Transverse colon (tissue), 4 donors: ENCODE measurements at regions not wholly inside any gene's neighbourhood (a gene's known extent, or its start where the extent isn't known, plus 50 kb on each side); places are given as distances from the start of the nearest gene placed in this dataset.

Source experiments
- DNase-seq: peaks from one replicate; pipeline ENCODE4 v3.0.0-alpha.2; 2019
- H3K27ac ChIP-seq, 4 donors: fragments of 200-600 bp; sonication (generic); 2 replicates each; pipeline ENCODE4 v1.5.1; 2016 to 2018; ENCODE audit warnings: inconsistent platforms in 4 of 4
- H3K27me3 ChIP-seq: fragments of 200-600 bp; sonication (generic); 2 replicates; pipeline ENCODE4 v1.5.1; 2017; ENCODE audit warnings: inconsistent platforms
- H3K36me3 ChIP-seq, 4 donors: fragments of 200-600 bp; sonication (generic); 2 replicates each; pipeline ENCODE4 v1.5.1; 2017 to 2019; ENCODE audit warnings: inconsistent platforms in 4 of 4
- H3K4me1 ChIP-seq, 4 donors: fragments of 200-600 bp; sonication (generic); 2 replicates each; pipeline ENCODE4 v1.5.1; 2017 to 2020; ENCODE audit warnings: inconsistent platforms in 4 of 4
- H3K4me3 ChIP-seq, 4 donors: fragments of 200-600 bp; sonication (generic); 1 replicate in 1 of 4; 2 replicates in 3 of 4; pipeline versions ENCODE4 v1.5.1 to v1.6.1; 2017 to 2019; ENCODE audit warnings: inconsistent platforms in 4 of 4
- H3K9me3 ChIP-seq, 2 donors: fragments of 200-600 bp; sonication (generic); 2 replicates each; pipeline ENCODE4 v1.5.1; 2017 to 2019; ENCODE audit warnings: inconsistent platforms in 2 of 2
- EP300 ChIP-seq: sonication (generic); formaldehyde crosslinking; IDR thresholded peaks from one replicate; pipeline ENCODE4 v1.6.1; 2017; ENCODE audit warnings: antibody characterized with exemption, low read depth
- POLR2A ChIP-seq: fragments of 450-650 bp; IDR thresholded peaks from one replicate; pipeline ENCODE4 v1.6.1; 2016; ENCODE audit warnings: antibody characterized with exemption, mild to moderate bottlenecking, moderate library complexity
- POLR2AphosphoS5 ChIP-seq, 3 donors: sonication (generic); formaldehyde crosslinking; IDR thresholded peaks; one replicate each; pipeline ENCODE4 v1.6.1; 2016; ENCODE audit warnings: antibody characterized with exemption in 3 of 3
- WGBS, 2 donors: methylation state at CpG; one replicate each; pipeline ENCODE4 v1.1.5; 2018; ENCODE audit warnings: low coverage in 1 of 2; 5-methylcytosine and 5-hydroxymethylcytosine counted together
- in situ Hi-C, 4 donors: fragments of 200-750 bp; cut with MboI; loops; one replicate each; pipeline versions ENCODE4 v1.15.0 to v1.15.1; 2017; ENCODE audit warnings: low sequenced_read_pairs in 3 of 4, low pct_ligation_motif_present in 1 of 4, low pct_unique_long_range_greater_than_20kb in 1 of 4
- intact Hi-C: fragments of 100-400 bp; cut with DNase I; formaldehyde crosslinking; loops from one replicate; pipeline ENCODE4 v1.15.1; 2023; ENCODE audit warnings: low total_unique reads
- TF ChIP-seq, protein P1 (sequence below), 5 experiments: fragments of 200-600 bp in 3 of 5; fragments of 450-650 bp in 2 of 5; sonication (generic) in 3 of 5; IDR thresholded peaks; 1 replicate in 2 of 5; 2 replicates in 3 of 5; pipeline ENCODE4 v1.5.1; 2016 to 2017; ENCODE audit warnings: antibody characterized with exemption in 5 of 5, inconsistent platforms in 3 of 5, mild to moderate bottlenecking in 2 of 5, moderate library complexity in 1 of 5

DNA sequence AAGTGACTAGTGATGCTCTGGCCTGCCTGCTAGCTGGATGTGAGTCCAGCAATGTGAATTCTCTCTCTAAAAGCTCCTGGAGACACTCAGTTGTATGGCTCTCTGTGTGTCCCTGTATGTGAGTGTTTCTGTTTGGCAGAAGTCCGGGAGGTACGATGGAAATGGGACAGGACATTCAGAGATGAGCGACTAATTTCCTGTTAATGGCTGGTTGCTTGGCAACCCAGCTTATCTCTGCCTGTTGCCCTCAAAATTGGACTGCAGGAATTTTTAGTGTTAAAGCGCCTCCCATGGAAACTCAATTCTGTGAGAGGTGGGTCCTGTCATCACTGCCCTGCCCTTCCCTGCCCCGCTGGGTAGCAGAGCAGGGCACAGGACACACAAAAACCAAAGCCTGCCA lies 136.8 kb upstream of the LRFN2 start:
- Histone ChIP-seq H3K4me1 (peaks cover 0 to 16% (median 11%) of the 10 kb centered on the region in 4 donors), H3K9me3 (no peaks in the 10 kb centered on the region), H3K27ac (no peak overlapping the region), H3K27me3 (no peaks in the 10 kb centered on the region), H3K4me3 (no peak overlapping the region), H3K36me3 (no peaks in the 10 kb centered on the region)
- in situ Hi-C loops (no loop called here), intact Hi-C loops (no loop called here)
- TF ChIP-seq POLR2A (no peak), EP300 (no peak), POLR2AphosphoS5 (IDR thresholded peaks at IDR 0.05) (no peak)
- TF ChIP-seq, protein P1, sequence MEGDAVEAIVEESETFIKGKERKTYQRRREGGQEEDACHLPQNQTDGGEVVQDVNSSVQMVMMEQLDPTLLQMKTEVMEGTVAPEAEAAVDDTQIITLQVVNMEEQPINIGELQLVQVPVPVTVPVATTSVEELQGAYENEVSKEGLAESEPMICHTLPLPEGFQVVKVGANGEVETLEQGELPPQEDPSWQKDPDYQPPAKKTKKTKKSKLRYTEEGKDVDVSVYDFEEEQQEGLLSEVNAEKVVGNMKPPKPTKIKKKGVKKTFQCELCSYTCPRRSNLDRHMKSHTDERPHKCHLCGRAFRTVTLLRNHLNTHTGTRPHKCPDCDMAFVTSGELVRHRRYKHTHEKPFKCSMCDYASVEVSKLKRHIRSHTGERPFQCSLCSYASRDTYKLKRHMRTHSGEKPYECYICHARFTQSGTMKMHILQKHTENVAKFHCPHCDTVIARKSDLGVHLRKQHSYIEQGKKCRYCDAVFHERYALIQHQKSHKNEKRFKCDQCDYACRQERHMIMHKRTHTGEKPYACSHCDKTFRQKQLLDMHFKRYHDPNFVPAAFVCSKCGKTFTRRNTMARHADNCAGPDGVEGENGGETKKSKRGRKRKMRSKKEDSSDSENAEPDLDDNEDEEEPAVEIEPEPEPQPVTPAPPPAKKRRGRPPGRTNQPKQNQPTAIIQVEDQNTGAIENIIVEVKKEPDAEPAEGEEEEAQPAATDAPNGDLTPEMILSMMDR (IDR thresholded peaks at IDR 0.05) = no peak
- 83 to 100% methylated on average over 1 to 5 of the region's 5 CpGs for WGBS, 2 donors
- no peak for DNase-seq

DNA sequence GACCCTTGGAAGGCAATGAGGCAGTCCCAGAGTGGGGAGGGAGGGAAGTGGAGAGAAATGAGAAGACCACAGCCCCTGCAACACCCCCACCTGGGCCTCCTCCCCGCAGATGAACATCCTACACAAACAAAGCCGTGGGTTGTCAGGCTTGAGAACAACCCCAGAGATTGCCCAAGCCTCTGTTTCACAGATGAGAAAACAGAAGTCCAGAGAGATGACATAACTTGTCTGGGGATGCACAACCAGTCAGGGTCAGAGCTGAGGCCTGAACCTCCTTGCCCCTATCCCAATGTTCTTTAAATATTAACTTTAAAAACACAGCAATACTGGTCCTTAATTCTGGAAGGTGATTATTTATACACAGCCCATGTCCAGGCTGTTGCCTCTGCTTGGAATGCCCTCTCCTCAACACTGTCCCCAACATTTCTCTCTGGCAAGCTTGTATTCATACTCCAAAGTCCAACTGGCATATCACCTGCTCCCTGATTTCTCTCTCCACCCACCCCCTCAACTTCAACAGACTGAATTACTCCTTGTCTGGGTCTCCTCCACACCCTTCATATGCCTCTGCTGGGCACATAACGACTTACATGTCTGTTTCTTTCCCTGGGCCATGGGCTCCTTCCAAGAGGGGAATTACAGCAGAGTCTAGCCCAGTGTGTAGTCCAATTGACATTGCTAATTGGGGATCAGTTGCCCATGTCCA lies 135.5 kb upstream of the LRFN2 start:
- intact Hi-C loops = no loop called here
- H3K27ac ChIP-seq = no peak overlapping the region
- in situ Hi-C loops = no loop called here
- 22 to 67% methylated on average over 2 to 3 of the region's 3 CpGs for WGBS, 2 donors
- DNase-seq = no peak
- peaks cover 0 to 16% (median 11%) of the 10 kb centered on the region in 4 donors for H3K4me1 ChIP-seq
- no peak overlapping the region for H3K4me3 ChIP-seq
- TF ChIP-seq POLR2AphosphoS5 (IDR thresholded peaks at IDR 0.05) (no peak), POLR2A (no peak), EP300 (no peak)
- TF ChIP-seq, protein P1 (IDR thresholded peaks at IDR 0.05) = no peak
- no peaks in the 10 kb centered on the region for H3K9me3 ChIP-seq
- H3K36me3 ChIP-seq = no peaks in the 10 kb centered on the region
- H3K27me3 ChIP-seq = no peaks in the 10 kb centered on the region

DNA sequence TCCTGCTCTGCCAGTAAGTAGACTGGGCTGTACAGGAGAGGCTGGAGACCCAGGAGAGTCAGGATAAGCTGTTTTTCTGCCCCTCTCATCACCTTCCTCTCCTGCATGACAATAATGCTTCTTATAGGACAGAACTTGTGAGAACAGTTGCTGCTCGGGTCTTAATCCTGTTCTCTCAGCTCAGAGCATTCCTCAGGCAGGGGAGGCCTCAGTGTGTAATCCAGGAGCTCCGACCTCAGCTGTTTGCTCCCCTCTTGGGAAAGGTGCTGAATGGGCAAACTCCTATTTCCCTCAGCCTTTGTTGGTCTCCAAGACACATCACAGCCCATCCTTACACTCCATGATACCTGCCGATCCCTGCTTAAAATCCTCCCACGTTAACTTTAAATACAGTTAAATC lies 134.9 kb upstream of the LRFN2 start:
- in situ Hi-C loops (no loop called here), intact Hi-C loops (no loop called here)
- H3K9me3 ChIP-seq = no peaks in the 10 kb centered on the region
- H3K4me3 ChIP-seq = no peak overlapping the region
- peaks cover 0 to 16% (median 11%) of the 10 kb centered on the region in 4 donors for H3K4me1 ChIP-seq
- H3K27ac ChIP-seq = no peak overlapping the region
- no peaks in the 10 kb centered on the region for H3K36me3 ChIP-seq
- 85 to 100% methylated on average over 2 to 4 of the region's 4 CpGs for WGBS, 2 donors
- no peak for DNase-seq
- H3K27me3 ChIP-seq = no peaks in the 10 kb centered on the region
- TF ChIP-seq EP300 (no peak), POLR2AphosphoS5 (IDR thresholded peaks at IDR 0.05) (no peak), POLR2A (no peak)
- TF ChIP-seq, protein P1 (IDR thresholded peaks at IDR 0.05) = no peak

DNA sequence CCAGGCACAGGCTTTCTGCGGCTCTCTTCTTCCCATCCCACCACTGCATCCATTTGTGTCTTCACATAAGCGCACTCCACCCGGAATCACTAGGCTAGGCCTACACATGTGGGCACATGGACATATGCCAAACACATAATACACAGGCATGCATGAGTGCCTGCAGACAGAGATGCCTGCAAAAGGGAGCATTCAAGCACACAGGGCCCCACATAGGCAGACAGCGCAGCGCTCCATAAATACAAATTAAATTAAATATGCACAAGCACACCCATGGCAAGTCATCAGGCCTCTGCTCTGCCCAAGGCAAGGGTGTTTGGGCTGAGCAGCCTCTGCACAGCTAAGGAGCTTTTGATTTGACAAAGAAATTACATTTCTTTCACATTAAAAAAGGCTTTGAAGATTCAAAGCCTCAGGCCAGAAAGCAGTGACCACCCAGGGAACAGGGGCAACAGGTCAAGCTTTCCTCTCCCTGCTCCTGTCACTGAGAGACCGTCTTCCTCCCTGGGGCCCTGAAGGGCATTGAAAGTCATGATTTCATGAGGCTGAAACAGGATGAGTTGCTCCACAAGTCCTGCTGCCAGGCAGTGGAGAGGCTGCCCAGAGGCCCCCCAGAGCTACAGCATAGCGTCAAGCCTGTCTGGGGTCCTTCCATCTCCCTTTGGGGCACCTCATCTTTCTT lies 134.2 kb upstream of the LRFN2 start:
- H3K4me3 ChIP-seq = no peak overlapping the region
- WGBS, 2 donors = 93% methylated on average over 7 of the region's 7 CpGs; no CpG with 5 or more reads in 1 of the 2 donors
- H3K27me3 ChIP-seq = no peaks in the 10 kb centered on the region
- no peaks in the 10 kb centered on the region for H3K36me3 ChIP-seq
- no peaks in the 10 kb centered on the region for H3K9me3 ChIP-seq
- intact Hi-C loops = no loop called here
- no peak overlapping the region for H3K27ac ChIP-seq
- no peak for DNase-seq
- TF ChIP-seq POLR2AphosphoS5 (IDR thresholded peaks at IDR 0.05) = no peak
- TF ChIP-seq POLR2A = no peak
- TF ChIP-seq, protein P1 (IDR thresholded peaks at IDR 0.05) = no peak
- no peak for TF ChIP-seq EP300
- peaks cover 0 to 16% (median 11%) of the 10 kb centered on the region in 4 donors for H3K4me1 ChIP-seq
- in situ Hi-C loops = no loop called here
